ENCODE measurements at regions not wholly inside any gene's neighbourhood (a gene's known extent, or its start where the extent isn't known, plus 50 kb on each side); places are given as distances from the start of the nearest gene placed in this dataset. TPM values are rescaled to one million over a fixed set of nuclear protein-coding genes. Genes with fewer than 3 reads are reported as not detected.

GRCh38 chr1:227370533-227371254 lies 52.4 kb upstream of the CDC42BPA start:
- DNase-seq, result no peak

GRCh38 chr1:227369102-227369760 lies 50.9 kb upstream of the CDC42BPA start:
- no peak for DNase-seq

Small RNAs in the stretch of these regions (small RNA-seq; reads per million reads assigned to genes)
- not detected for gene AL451054.2 (ENCODE audit: low replicate concordance)
- gene BTF3P9 (ENCODE audit: low replicate concordance), result not detected

Data from tongue (tissue), 2 donors.